Endothelial cell of umbilical vein (primary cell): ENCODE measurements at regions not wholly inside any gene's neighbourhood (a gene's known extent, or its start where the extent isn't known, plus 50 kb on each side); places are given as distances from the start of the nearest gene placed in this dataset.
"Not testable (repeated sequence)": the region's sequence is repeated elsewhere in the genome, so short reads cannot be mapped to it uniquely, and the experiment has no call there.

Experiments
- BruUV-seq: library from RNA; stranded (reverse); fragments of 400-500 nt; replicated peaks from 2 replicates; lab custom pipeline; 2021; lab: Mats Ljungman, UMichigan
- CTCF ChIA-PET: fragments of 300-600, 350-600 bp; sonication (Branson Sonifier 250); formaldehyde crosslinking; loops from one replicate; lab custom pipeline; 2021; ENCODE audit warnings: antibody characterized with exemption, inconsistent platforms; lab: Charles Lee
- POLR2A ChIA-PET: fragments of 300-600, 350-600 bp; sonication (Branson Sonifier 250); formaldehyde crosslinking; loops from one replicate; lab custom pipeline; 2021; ENCODE audit warnings: antibody characterized with exemption, inconsistent platforms; lab: Charles Lee
- DNase-seq: peaks from one replicate; pipeline ENCODE4 v3.0.0-alpha.2; 2011; ENCODE audit warnings: low read depth, low spot score
- FAIRE-seq: peaks from 2 replicates; lab custom pipeline; 2011; peaks lifted over from hg19 to GRCh38; lab: Jason Lieb, UNC
- H2AFZ ChIP-seq: 2 replicates; pipeline ENCODE4 v1.6.0; 2012; ENCODE audit warnings: low read depth, low read length, control low read depth, inconsistent platforms
- H3K27ac ChIP-seq: 2 replicates; pipeline ENCODE4 v1.5.1; 2011; ENCODE audit warnings: low read depth, mild to moderate bottlenecking, control low read depth, low read length, moderate library complexity; ENCODE audit not compliant: insufficient read depth
- H3K27me3 ChIP-seq, 2 experiments: 2 replicates each; pipeline versions ENCODE4 v1.6.0 to v1.6.1; 2011; ENCODE audit warnings: low read length in 2 of 2, mixed read lengths in 1 of 2; ENCODE audit not compliant: control insufficient read depth in 2 of 2, insufficient read depth in 2 of 2
- H3K36me3 ChIP-seq, 2 experiments: 2 replicates in 1 of 2; 3 replicates in 1 of 2; pipeline ENCODE4 v1.5.1; 2011; ENCODE audit warnings: low read length in 2 of 2, mild to moderate bottlenecking in 1 of 2, moderate library complexity in 1 of 2; ENCODE audit not compliant: control insufficient read depth in 2 of 2, insufficient read depth in 2 of 2; ENCODE audit errors: extremely low read depth in 1 of 2
- H3K4me1 ChIP-seq: 3 replicates; pipeline ENCODE4 v1.5.1; 2011; ENCODE audit warnings: mild to moderate bottlenecking, low read length; ENCODE audit not compliant: control insufficient read depth, insufficient read depth; ENCODE audit errors: extremely low read depth
- H3K4me2 ChIP-seq: 2 replicates; pipeline ENCODE4 v1.6.1; 2011; ENCODE audit warnings: low read length, control low read depth, mixed read lengths; ENCODE audit not compliant: insufficient read depth
- H3K4me3 ChIP-seq, 3 experiments: fragments of 200-600 bp in 1 of 3; sonication (generic), shearing (Covaris generic) in 1 of 3; replicated peaks in 1 of 3; 2 replicates each; pipeline ENCODE4 v1.5.1; 2011 to 2016; ENCODE audit warnings: control low read depth in 3 of 3, low read length in 3 of 3, mild to moderate bottlenecking in 2 of 3, inconsistent platforms in 1 of 3, low read depth in 1 of 3, moderate library complexity in 1 of 3; ENCODE audit not compliant: insufficient read depth in 1 of 3
- H3K79me2 ChIP-seq: 2 replicates; pipeline ENCODE4 v1.6.0; 2012; ENCODE audit warnings: low read length, inconsistent platforms; ENCODE audit not compliant: control insufficient read depth, insufficient read depth
- H3K9ac ChIP-seq: replicated peaks from 2 replicates; pipeline ENCODE3; 2011; ENCODE audit warnings: low read length, control low read depth; ENCODE audit not compliant: insufficient read depth; ENCODE audit errors: extremely low read depth
- H3K9me1 ChIP-seq: replicated peaks from 3 replicates; pipeline ENCODE4 v1.6.0; 2011; ENCODE audit warnings: mild to moderate bottlenecking, low read length; ENCODE audit not compliant: control insufficient read depth, insufficient read depth; ENCODE audit errors: extremely low read depth
- H3K9me3 ChIP-seq: replicated peaks from 2 replicates; pipeline ENCODE4 v1.5.1; 2012; ENCODE audit warnings: low read length, inconsistent platforms; ENCODE audit not compliant: control insufficient read depth, insufficient read depth
- H4K20me1 ChIP-seq: replicated peaks from 2 replicates; pipeline ENCODE3; 2011; ENCODE audit warnings: mild to moderate bottlenecking, low read length; ENCODE audit not compliant: control insufficient read depth, insufficient read depth; ENCODE audit errors: extremely low read depth
- EZH2 ChIP-seq: IDR thresholded peaks from 2 replicates; pipeline ENCODE4 v1.6.1; 2012; ENCODE audit warnings: borderline replicate concordance, low read depth, mild to moderate bottlenecking, moderate library complexity, low read length, inconsistent platforms; ENCODE audit not compliant: severe bottlenecking
- FOS ChIP-seq: IDR thresholded peaks from 2 replicates; pipeline ENCODE4 v1.6.1; 2011; ENCODE audit warnings: mild to moderate bottlenecking, low read length, moderate library complexity, borderline replicate concordance; ENCODE audit not compliant: insufficient read depth
- GATA2 ChIP-seq: IDR thresholded peaks from 2 replicates; pipeline ENCODE4 v1.7.0; 2011; ENCODE audit warnings: low read depth, mild to moderate bottlenecking, moderate library complexity, mixed read lengths, low read length; ENCODE audit not compliant: insufficient read length, insufficient read depth
- JUN ChIP-seq: IDR thresholded peaks from 2 replicates; pipeline ENCODE4 v1.6.1; 2011; ENCODE audit warnings: borderline replicate concordance, low read depth; ENCODE audit not compliant: insufficient read length, insufficient read depth
- MYC ChIP-seq: IDR thresholded peaks from one replicate; pipeline ENCODE4 v1.6.1; 2011; ENCODE audit warnings: mild to moderate bottlenecking, low read depth, low read length
- POLR2A ChIP-seq: IDR thresholded peaks from 2 replicates; pipeline ENCODE4 v1.6.1; 2012; ENCODE audit warnings: low read depth, mild to moderate bottlenecking, control low read depth, low read length
- POLR2AphosphoS5 ChIP-seq: IDR thresholded peaks from 2 replicates; pipeline ENCODE4 v1.6.1; 2012; ENCODE audit warnings: low read depth, mild to moderate bottlenecking, control low read depth, low read length, moderate library complexity; ENCODE audit not compliant: insufficient read depth
- dilution Hi-C: fragments of 300-500 bp; cut with MboI; formaldehyde crosslinking; loops from one replicate; pipeline ENCODE4 v1.15.0; 2019; ENCODE audit warnings: low sequenced_read_pairs; ENCODE audit not compliant: extremely low pct_ligation_motif_present
- intact Hi-C: fragments of 100-400 bp; cut with micrococcal nuclease; formaldehyde crosslinking; loops from one replicate; pipeline ENCODE4 v1.10.0; 2022
- TF ChIP-seq, protein P1 (sequence below): IDR thresholded peaks from 2 replicates; pipeline ENCODE4 v1.6.1; 2011; ENCODE audit not compliant: insufficient read depth, insufficient read length
- TF ChIP-seq, protein P2 (sequence below), 2 donors: IDR thresholded peaks; 1 replicate in 1 of 2; 2 replicates in 1 of 2; pipeline ENCODE4 v1.5.1; 2011; ENCODE audit warnings: low read length in 2 of 2, mild to moderate bottlenecking in 2 of 2, moderate library complexity in 2 of 2, control low read depth in 1 of 2, inconsistent platforms in 1 of 2, low read depth in 1 of 2; ENCODE audit not compliant: insufficient read depth in 1 of 2; ENCODE audit errors: extremely low read depth in 1 of 2

DNA sequence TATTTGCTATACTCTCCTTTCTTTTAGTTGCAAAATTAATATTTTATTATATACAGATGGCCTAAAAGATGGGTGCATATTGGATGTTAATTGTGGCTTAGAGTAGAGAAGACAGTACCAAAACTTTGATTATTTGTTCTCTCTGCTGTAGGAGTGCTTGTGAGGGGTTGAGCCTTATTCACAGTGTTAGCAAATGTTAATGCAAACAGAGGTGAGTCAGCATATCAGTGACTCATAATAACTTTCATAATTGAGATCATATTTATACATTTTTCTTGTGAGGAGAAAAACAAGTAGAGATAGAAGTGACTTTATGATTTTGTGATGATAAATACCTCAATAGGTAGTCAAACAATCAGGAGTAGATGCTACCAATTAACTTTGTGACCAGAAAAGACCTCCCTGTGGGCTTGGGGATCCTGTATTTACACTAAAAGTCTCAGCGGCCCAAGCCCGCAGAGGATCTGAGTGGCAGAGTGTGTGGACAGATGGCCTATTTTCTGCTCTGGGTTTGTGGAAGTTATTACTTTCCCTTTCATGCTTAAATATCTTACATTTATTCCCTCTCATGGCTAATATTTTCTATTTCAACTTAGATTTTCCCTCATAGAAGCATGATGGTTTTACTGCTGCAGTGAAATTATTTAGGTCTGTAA is 226.5 kb downstream of the TAF11L14 start:
- Histone ChIP-seq H3K9me3 (no peaks in the 10 kb centered on the region), H3K9me1 (no peaks in the 10 kb centered on the region), H2AFZ (no peak overlapping the region), H3K4me1 (no peaks in the 10 kb centered on the region), H3K27me3 (no peaks in the 10 kb centered on the region), H3K4me3 (no peak overlapping the region), H3K79me2 (no peaks in the 10 kb centered on the region), H4K20me1 (no peaks in the 10 kb centered on the region), H3K36me3 (no peaks in the 10 kb centered on the region), H3K27ac (no peak overlapping the region), H3K9ac (no peak overlapping the region), H3K4me2 (no peak overlapping the region)
- BruUV-seq = no TSS peak
- dilution Hi-C loops = no loop called here
- intact Hi-C loops = no loop called here
- ChIA-PET POLR2A (no interaction called here), CTCF (no interaction called here)
- FAIRE-seq = no peak
- no peak for TF ChIP-seq POLR2A
- TF ChIP-seq, protein P1, sequence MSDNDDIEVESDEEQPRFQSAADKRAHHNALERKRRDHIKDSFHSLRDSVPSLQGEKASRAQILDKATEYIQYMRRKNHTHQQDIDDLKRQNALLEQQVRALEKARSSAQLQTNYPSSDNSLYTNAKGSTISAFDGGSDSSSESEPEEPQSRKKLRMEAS = no peak
- TF ChIP-seq EZH2 = no peak
- TF ChIP-seq GATA2 = no peak
- peak; percentile 49 for TF ChIP-seq JUN
- peak; percentile 14 for TF ChIP-seq FOS
- TF ChIP-seq, protein P2, sequence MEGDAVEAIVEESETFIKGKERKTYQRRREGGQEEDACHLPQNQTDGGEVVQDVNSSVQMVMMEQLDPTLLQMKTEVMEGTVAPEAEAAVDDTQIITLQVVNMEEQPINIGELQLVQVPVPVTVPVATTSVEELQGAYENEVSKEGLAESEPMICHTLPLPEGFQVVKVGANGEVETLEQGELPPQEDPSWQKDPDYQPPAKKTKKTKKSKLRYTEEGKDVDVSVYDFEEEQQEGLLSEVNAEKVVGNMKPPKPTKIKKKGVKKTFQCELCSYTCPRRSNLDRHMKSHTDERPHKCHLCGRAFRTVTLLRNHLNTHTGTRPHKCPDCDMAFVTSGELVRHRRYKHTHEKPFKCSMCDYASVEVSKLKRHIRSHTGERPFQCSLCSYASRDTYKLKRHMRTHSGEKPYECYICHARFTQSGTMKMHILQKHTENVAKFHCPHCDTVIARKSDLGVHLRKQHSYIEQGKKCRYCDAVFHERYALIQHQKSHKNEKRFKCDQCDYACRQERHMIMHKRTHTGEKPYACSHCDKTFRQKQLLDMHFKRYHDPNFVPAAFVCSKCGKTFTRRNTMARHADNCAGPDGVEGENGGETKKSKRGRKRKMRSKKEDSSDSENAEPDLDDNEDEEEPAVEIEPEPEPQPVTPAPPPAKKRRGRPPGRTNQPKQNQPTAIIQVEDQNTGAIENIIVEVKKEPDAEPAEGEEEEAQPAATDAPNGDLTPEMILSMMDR (IDR thresholded peaks at IDR 0.05; ENCODE audit: extremely low read depth in 1 of 2, insufficient read depth in 1 of 2, low read depth in 1 of 2, low read length in 2 of 2) = no peak
- no peak for TF ChIP-seq POLR2AphosphoS5
- no peak for TF ChIP-seq MYC
- peak; percentile 8 for DNase-seq

DNA sequence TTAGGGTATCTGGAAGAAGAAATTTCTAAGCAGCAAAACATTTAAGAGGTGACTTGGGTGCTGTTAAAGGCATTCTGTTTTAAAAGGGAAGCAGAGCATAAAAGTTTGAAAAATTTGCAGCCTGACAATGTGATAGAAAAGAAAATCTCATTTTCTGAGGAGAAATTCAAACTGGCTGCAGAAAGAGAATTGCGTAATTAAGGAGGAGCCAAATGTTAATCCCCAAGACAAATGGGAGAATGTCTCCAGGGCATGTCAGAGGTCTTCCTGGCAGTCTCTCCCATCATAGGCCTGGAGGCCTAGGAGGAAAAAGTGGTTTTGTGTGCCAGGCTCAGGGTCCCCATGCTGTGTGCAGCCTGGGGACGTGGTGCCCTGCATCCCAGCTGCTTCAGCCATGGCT is 230.6 kb downstream of the TAF11L14 start:
- CTCF ChIA-PET, BruUV-seq, FAIRE-seq, H3K36me3 ChIP-seq, H3K79me2 ChIP-seq, dilution Hi-C loops, H3K9me1 ChIP-seq, H3K9me3 ChIP-seq, H3K27me3 ChIP-seq, H3K4me1 ChIP-seq, H3K9ac ChIP-seq, H4K20me1 ChIP-seq, intact Hi-C loops, H3K27ac ChIP-seq, POLR2A ChIA-PET, DNase-seq, H3K4me2 ChIP-seq, H3K4me3 ChIP-seq, H2AFZ ChIP-seq: not testable (repeated sequence)

DNA sequence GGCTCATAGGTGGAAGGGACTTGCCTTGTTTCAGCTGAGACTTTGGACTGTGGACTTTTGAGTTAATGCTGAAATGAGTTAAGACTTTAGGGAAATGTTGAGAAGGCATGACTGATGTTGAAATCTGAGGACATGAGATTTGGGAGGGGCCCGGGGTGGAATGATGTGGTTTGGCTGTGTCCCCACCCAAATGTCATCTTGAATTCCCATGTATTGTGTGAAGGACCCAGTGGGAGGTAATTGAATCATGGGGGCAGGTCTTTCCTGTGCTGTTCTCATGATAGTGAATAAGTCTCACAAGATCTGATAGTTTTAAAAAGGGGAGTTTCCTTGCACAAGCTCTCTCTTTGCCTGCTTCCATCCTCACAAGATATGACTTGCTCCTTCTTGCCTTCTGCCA is 231.7 kb downstream of the TAF11L14 start:
- H3K9ac ChIP-seq, H3K36me3 ChIP-seq, FAIRE-seq, DNase-seq, CTCF ChIA-PET, H4K20me1 ChIP-seq, H3K4me1 ChIP-seq, BruUV-seq, H3K4me3 ChIP-seq, intact Hi-C loops, H2AFZ ChIP-seq, H3K9me1 ChIP-seq, H3K9me3 ChIP-seq, H3K27me3 ChIP-seq, POLR2A ChIA-PET, dilution Hi-C loops, H3K27ac ChIP-seq, H3K79me2 ChIP-seq, H3K4me2 ChIP-seq: not testable (repeated sequence)
